Natural killer cell (primary cell): ENCODE measurements at regions not wholly inside any gene's neighbourhood (a gene's known extent, or its start where the extent isn't known, plus 50 kb on each side); places are given as distances from the start of the nearest gene placed in this dataset.
"Not testable (repeated sequence)": the region's sequence is repeated elsewhere in the genome, so short reads cannot be mapped to it uniquely, and the experiment has no call there.

ENCODE experiments used
- ATAC-seq, 3 donors: fragments of 150-1000 bp in 2 of 3; fragments of 200-7000 bp in 1 of 3; cut with Tn5 transposase; 1 replicate in 1 of 3; 2 replicates in 2 of 3; pipeline ENCODE4 v1.10.0; 2021; ENCODE audit warnings: mild to moderate bottlenecking in 2 of 3, moderate library complexity in 2 of 3
- DNase-seq, 2 donors: peaks; one replicate each; pipeline versions ENCODE4 v3.0.0 to v3.0.0-alpha.2; 2013 to 2021; ENCODE audit warnings: mixed read lengths in 1 of 2
- H3K27ac ChIP-seq: one replicate; pipeline ENCODE4 v1.5.1; 2013; ENCODE audit warnings: mild to moderate bottlenecking, low read length
- H3K27me3 ChIP-seq: one replicate; pipeline ENCODE4 v1.6.1; 2013; ENCODE audit warnings: low read length; ENCODE audit not compliant: control insufficient read depth, insufficient read depth
- H3K36me3 ChIP-seq: one replicate; pipeline ENCODE4 v1.6.1; 2013; ENCODE audit warnings: low read length; ENCODE audit not compliant: control insufficient read depth, insufficient read depth
- H3K4me1 ChIP-seq: one replicate; pipeline ENCODE4 v1.6.1; 2013; ENCODE audit warnings: low read length; ENCODE audit not compliant: control insufficient read depth, insufficient read depth
- H3K4me3 ChIP-seq: one replicate; pipeline ENCODE4 v1.5.1; 2013; ENCODE audit warnings: low read length
- H3K9me3 ChIP-seq: one replicate; pipeline ENCODE4 v1.6.1; 2013; ENCODE audit warnings: low read length; ENCODE audit not compliant: control insufficient read depth, insufficient read depth
- H3K27ac Mint-ChIP-seq, 2 donors: one replicate each; pipeline ENCODE4 v1.8.0; 2022; ENCODE audit warnings: mild to moderate bottlenecking in 2 of 2, mixed read lengths in 2 of 2, moderate library complexity in 1 of 2
- H3K27me3 Mint-ChIP-seq, 2 donors: one replicate each; pipeline ENCODE4 v1.8.0; 2022; ENCODE audit warnings: low read depth in 2 of 2, mixed read lengths in 2 of 2
- H3K36me3 Mint-ChIP-seq: one replicate; pipeline ENCODE4 v1.8.0; 2022; ENCODE audit warnings: mixed read lengths
- H3K4me1 Mint-ChIP-seq, 2 donors: one replicate each; pipeline ENCODE4 v1.8.0; 2022; ENCODE audit warnings: mixed read lengths in 2 of 2
- H3K4me3 Mint-ChIP-seq: one replicate; pipeline ENCODE4 v1.8.0; 2022; ENCODE audit warnings: mild to moderate bottlenecking, moderate library complexity, mixed read lengths
- H3K9me3 Mint-ChIP-seq, 2 donors: one replicate each; pipeline ENCODE4 v1.8.0; 2022; ENCODE audit warnings: mixed read lengths in 2 of 2
- WGBS: methylation state at CpG from one replicate; pipeline ENCODE4 v1.1.7; 2013; ENCODE audit warnings: missing lambda C conversion rate; ENCODE audit not compliant: insufficient coverage; 5-methylcytosine and 5-hydroxymethylcytosine counted together
- intact Hi-C: fragments of 100-400 bp; cut with micrococcal nuclease; formaldehyde crosslinking; loops from one replicate; pipeline ENCODE4 v1.14.2; 2022
- TF ChIP-seq, protein P1 (sequence below): fragments of 200-600 bp; IDR thresholded peaks from one replicate; pipeline ENCODE4 v1.8.0; 2022; ENCODE audit warnings: antibody characterized with exemption

DNA sequence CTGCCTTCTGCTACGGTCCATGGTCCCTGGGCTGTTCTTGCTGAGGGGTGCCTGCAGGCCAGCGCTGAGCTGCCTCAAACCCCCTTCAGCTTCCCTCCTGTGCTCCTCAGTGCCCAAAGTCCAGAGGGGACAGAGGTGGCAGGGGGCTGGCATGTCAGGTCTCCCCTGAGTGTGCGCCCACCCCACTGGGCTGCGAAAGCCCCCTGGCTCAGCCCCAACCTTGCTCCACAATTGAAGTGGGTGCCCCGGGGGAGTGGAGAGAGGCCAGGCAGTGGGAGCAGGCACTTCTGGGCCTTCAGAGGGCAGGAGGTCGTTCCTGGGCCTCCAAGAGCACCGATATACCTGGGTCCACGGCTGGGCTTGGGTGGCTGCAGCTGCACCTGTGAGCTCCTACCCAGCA lies 548.7 kb upstream of the FAM98A start:
- ATAC-seq = no peak
- DNase-seq = no peak
- intact Hi-C loops = no loop called here
- H3K36me3 Mint-ChIP-seq = no peaks in the 10 kb centered on the region
- H3K27ac Mint-ChIP-seq = no peak overlapping the region
- Histone ChIP-seq H3K27ac (no peak overlapping the region), H3K9me3 (peaks cover 5% of the 10 kb centered on the region), H3K4me1 (no peaks in the 10 kb centered on the region), H3K27me3 (no peaks in the 10 kb centered on the region), H3K4me3 (no peak overlapping the region), H3K36me3 (no peaks in the 10 kb centered on the region)
- H3K4me1 Mint-ChIP-seq = no peaks in the 10 kb centered on the region
- TF ChIP-seq, protein P1, sequence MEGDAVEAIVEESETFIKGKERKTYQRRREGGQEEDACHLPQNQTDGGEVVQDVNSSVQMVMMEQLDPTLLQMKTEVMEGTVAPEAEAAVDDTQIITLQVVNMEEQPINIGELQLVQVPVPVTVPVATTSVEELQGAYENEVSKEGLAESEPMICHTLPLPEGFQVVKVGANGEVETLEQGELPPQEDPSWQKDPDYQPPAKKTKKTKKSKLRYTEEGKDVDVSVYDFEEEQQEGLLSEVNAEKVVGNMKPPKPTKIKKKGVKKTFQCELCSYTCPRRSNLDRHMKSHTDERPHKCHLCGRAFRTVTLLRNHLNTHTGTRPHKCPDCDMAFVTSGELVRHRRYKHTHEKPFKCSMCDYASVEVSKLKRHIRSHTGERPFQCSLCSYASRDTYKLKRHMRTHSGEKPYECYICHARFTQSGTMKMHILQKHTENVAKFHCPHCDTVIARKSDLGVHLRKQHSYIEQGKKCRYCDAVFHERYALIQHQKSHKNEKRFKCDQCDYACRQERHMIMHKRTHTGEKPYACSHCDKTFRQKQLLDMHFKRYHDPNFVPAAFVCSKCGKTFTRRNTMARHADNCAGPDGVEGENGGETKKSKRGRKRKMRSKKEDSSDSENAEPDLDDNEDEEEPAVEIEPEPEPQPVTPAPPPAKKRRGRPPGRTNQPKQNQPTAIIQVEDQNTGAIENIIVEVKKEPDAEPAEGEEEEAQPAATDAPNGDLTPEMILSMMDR = no peak
- peaks cover 9 to 10% of the 10 kb centered on the region in 2 donors for H3K9me3 Mint-ChIP-seq
- H3K4me3 Mint-ChIP-seq = no peak overlapping the region
- H3K27me3 Mint-ChIP-seq = no peaks in the 10 kb centered on the region
- 83% methylated on average over 8 of the region's 8 CpGs for WGBS

DNA sequence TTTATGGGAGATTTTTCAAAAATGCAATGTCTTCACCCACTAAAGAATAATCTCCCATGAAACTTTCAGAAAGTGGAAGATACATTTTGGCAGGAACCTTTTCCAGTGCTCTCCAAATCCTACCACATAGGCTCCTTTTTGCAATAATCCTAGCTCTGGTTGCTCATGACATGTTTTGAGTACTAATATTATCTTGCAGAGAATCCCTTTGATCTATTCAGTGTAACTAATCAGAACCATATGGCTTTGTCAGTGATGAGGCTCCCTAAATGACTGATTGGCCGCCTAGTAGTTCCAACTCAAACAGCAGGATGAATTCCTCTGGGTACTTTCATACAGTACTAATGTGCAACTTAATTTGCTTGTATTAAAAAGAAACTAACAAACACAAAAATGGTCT lies 544.0 kb upstream of the FAM98A start:
- peaks cover 7% of the 10 kb centered on the region for H3K36me3 Mint-ChIP-seq
- no peaks in the 10 kb centered on the region for H3K4me1 Mint-ChIP-seq
- intact Hi-C loops = no loop called here
- no peak overlapping the region for H3K27ac Mint-ChIP-seq
- TF ChIP-seq, protein P1 = no peak
- DNase-seq (no peak), ATAC-seq (no peak)
- no peak overlapping the region for H3K4me3 ChIP-seq
- H3K4me1 ChIP-seq = no peaks in the 10 kb centered on the region
- H3K27ac ChIP-seq = no peak overlapping the region
- 67% methylated on average over 1 of the region's 1 CpG for WGBS
- H3K27me3 Mint-ChIP-seq = no peaks in the 10 kb centered on the region
- no peak overlapping the region for H3K4me3 Mint-ChIP-seq
- peaks cover 4 to 10% of the 10 kb centered on the region in 2 donors for H3K9me3 Mint-ChIP-seq
- H3K36me3 ChIP-seq = no peaks in the 10 kb centered on the region
- H3K27me3 ChIP-seq = no peaks in the 10 kb centered on the region
- H3K9me3 ChIP-seq = peaks cover 5% of the 10 kb centered on the region

DNA sequence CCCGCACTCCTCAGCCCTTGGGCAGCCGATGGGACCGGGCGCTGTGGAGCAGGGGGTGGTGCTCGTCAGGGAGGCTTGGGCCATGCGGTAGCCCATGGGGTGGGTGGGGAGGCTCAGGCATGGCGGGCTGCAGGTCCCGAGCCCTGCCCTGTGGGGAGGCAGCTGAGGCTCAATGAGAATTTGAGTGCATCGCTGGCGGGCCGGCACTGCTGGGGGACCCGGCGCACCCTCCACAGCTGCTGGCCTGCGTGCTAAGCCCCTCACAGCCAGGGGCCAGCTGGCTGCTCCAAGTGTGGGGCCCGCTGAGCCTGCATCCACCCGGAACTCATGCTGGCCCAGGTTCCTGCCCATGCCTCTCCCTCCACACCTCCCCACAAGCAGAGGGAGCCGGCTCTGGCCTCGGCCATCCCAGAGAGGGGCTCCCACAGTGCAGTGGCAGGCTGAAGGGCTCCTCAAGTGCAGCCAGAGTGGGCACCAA lies 543.5 kb upstream of the FAM98A start:
- H3K4me1 ChIP-seq, H3K9me3 Mint-ChIP-seq, H3K4me3 ChIP-seq, H3K36me3 Mint-ChIP-seq, H3K27me3 ChIP-seq, intact Hi-C loops, H3K9me3 ChIP-seq, H3K27me3 Mint-ChIP-seq, ATAC-seq, DNase-seq, H3K36me3 ChIP-seq, H3K27ac Mint-ChIP-seq, H3K27ac ChIP-seq, H3K4me1 Mint-ChIP-seq, H3K4me3 Mint-ChIP-seq: not testable (repeated sequence)
- WGBS = 95% methylated on average over 18 of the region's 18 CpGs

- H3K9me3 Mint-ChIP-seq, ATAC-seq, H3K27ac Mint-ChIP-seq, H3K36me3 ChIP-seq, H3K4me3 Mint-ChIP-seq, H3K4me3 ChIP-seq, DNase-seq, H3K27me3 ChIP-seq, H3K4me1 Mint-ChIP-seq, H3K9me3 ChIP-seq, intact Hi-C loops, H3K36me3 Mint-ChIP-seq, H3K27me3 Mint-ChIP-seq, H3K4me1 ChIP-seq, H3K27ac ChIP-seq: not testable (repeated sequence)
- WGBS = 94% methylated on average over 24 of the region's 24 CpGs
These were observed 534.0 kb upstream of the FAM98A start for GRCh38 chr2:34133065-34133464.

DNA sequence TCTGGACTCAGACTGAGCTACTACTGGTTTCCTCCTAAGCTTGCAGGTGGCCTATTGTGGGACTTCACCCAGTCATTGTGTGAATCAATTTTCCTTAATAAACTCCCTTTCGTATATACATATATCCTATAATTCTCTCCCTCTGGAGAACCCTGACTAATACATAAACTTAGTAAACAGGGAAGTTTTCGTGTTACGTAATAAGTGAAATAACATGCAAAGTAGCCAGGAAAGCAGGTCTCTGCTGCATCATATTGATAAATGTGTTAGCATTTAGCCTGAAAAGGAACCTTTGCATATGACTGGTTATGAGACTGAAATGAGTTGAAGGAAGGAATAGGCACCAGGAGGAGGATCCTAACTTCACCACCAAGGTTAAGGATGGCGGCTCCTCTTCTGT lies 527.2 kb upstream of the FAM98A start:
- DNase-seq = no peak
- no peaks in the 10 kb centered on the region for H3K4me1 Mint-ChIP-seq
- intact Hi-C loops = no loop called here

More for the DNA sequence above, 527.2 kb upstream of the FAM98A start:
- no peak overlapping the region for H3K27ac Mint-ChIP-seq
- no peaks in the 10 kb centered on the region for H3K27me3 Mint-ChIP-seq
- no peaks in the 10 kb centered on the region for H3K36me3 ChIP-seq
- H3K9me3 Mint-ChIP-seq = peaks cover 2 to 4% of the 10 kb centered on the region in 2 donors
- no peaks in the 10 kb centered on the region for H3K36me3 Mint-ChIP-seq
- H3K27me3 ChIP-seq = no peaks in the 10 kb centered on the region
- TF ChIP-seq, protein P1 = no peak
- no peak overlapping the region for H3K27ac ChIP-seq
- no peak overlapping the region for H3K4me3 ChIP-seq
- H3K4me1 ChIP-seq = no peaks in the 10 kb centered on the region
- ATAC-seq = no peak
- H3K9me3 ChIP-seq = no peaks in the 10 kb centered on the region
- no peak overlapping the region for H3K4me3 Mint-ChIP-seq
- WGBS = 79% methylated on average over 4 of the region's 4 CpGs
